Panc1 (cell line): ENCODE measurements at regions not wholly inside any gene's neighbourhood (a gene's known extent, or its start where the extent isn't known, plus 50 kb on each side); places are given as distances from the start of the nearest gene placed in this dataset.

Experiments
- ATAC-seq: fragments of 200-7000 bp; cut with Tn5 transposase; 2 replicates; pipeline ENCODE4 v1.9.1; 2020; ENCODE audit warnings: mild to moderate bottlenecking, moderate library complexity
- BruUV-seq: library from RNA; stranded (reverse); fragments of 400-500 nt; replicated peaks from 2 replicates; lab custom pipeline; 2021; lab: Mats Ljungman, UMichigan
- CTCF ChIA-PET: fragments of 300-600 bp; sonication (Branson Sonifier 250); formaldehyde crosslinking; loops from one replicate; lab custom pipeline; 2022; ENCODE audit warnings: antibody characterized with exemption; lab: Charles Lee
- POLR2A ChIA-PET: fragments of 300-600 bp; sonication (Branson Sonifier 250); formaldehyde crosslinking; loops from one replicate; lab custom pipeline; 2022; ENCODE audit warnings: antibody characterized with exemption; lab: Charles Lee
- DNase-seq: peaks from one replicate; pipeline ENCODE4 v3.0.0-alpha.2; 2010; ENCODE audit warnings: low read depth, low spot score
- H3K27ac ChIP-seq: 2 replicates; pipeline ENCODE4 v1.5.1; 2011; ENCODE audit warnings: mild to moderate bottlenecking, low read length, inconsistent platforms
- H3K27me3 ChIP-seq: fragments of 200-500 bp; sonication (Bioruptor generic); 2 replicates; pipeline ENCODE4 v1.6.0; 2014; ENCODE audit warnings: low read length, inconsistent platforms; ENCODE audit not compliant: control insufficient read depth, insufficient read depth
- H3K36me3 ChIP-seq: fragments of 200-500 bp; sonication (Bioruptor generic); 2 replicates; pipeline ENCODE4 v1.5.1; 2014; ENCODE audit warnings: inconsistent platforms, mild to moderate bottlenecking, low read length, moderate library complexity; ENCODE audit not compliant: control insufficient read depth, insufficient read depth
- H3K4me1 ChIP-seq: 2 replicates; pipeline ENCODE4 v1.5.1; 2011; ENCODE audit warnings: inconsistent platforms, mild to moderate bottlenecking, low read length, moderate library complexity; ENCODE audit not compliant: control insufficient read depth, insufficient read depth
- H3K4me3 ChIP-seq, 2 experiments: 2 replicates each; pipeline ENCODE4 v1.5.1; 2011 to 2012; ENCODE audit warnings: low read depth in 2 of 2, low read length in 2 of 2, mild to moderate bottlenecking in 2 of 2, inconsistent platforms in 1 of 2, moderate library complexity in 1 of 2
- H3K9me3 ChIP-seq: fragments of 200-500 bp; sonication (Bioruptor generic); 2 replicates; pipeline ENCODE4 v1.5.1; 2014; ENCODE audit warnings: low read depth, mild to moderate bottlenecking, inconsistent platforms, low read length, moderate library complexity; ENCODE audit not compliant: control insufficient read depth, insufficient read depth
- CTCF ChIP-seq: fragments of 450-650 bp; IDR thresholded peaks from 2 replicates; pipeline ENCODE4 v1.5.1; 2017; ENCODE audit warnings: mild to moderate bottlenecking
- POLR2AphosphoS5 ChIP-seq: IDR thresholded peaks from 2 replicates; pipeline ENCODE4 v1.6.1; 2012; ENCODE audit warnings: mild to moderate bottlenecking, low read depth, low read length, moderate library complexity
- SIN3A ChIP-seq: IDR thresholded peaks from 2 replicates; pipeline ENCODE4 v1.6.1; 2012; ENCODE audit warnings: low read depth, mild to moderate bottlenecking, low read length, moderate library complexity, borderline replicate concordance; ENCODE audit not compliant: insufficient read depth
- TCF7L2 ChIP-seq: IDR thresholded peaks from 2 replicates; pipeline ENCODE4 v1.6.1; 2011; ENCODE audit warnings: mild to moderate bottlenecking, low read depth, low read length, inconsistent platforms
- in situ Hi-C: cut with HindIII; loops from 2 replicates; pipeline ENCODE4 v1.10.0; 2016; ENCODE audit warnings: low sequenced_read_pairs, low pct_unique_long_range_greater_than_20kb
- intact Hi-C: fragments of 100-400 bp; cut with micrococcal nuclease; formaldehyde crosslinking; loops from one replicate; pipeline ENCODE4 v1.10.0; 2022; ENCODE audit not compliant: unreplicated experiment
- TF ChIP-seq, protein P1 (sequence below), 2 experiments: IDR thresholded peaks; 2 replicates each; pipeline ENCODE4 v1.6.1; 2011 to 2012; ENCODE audit warnings: low read depth in 2 of 2, control low read depth in 1 of 2, low read length in 1 of 2, mild to moderate bottlenecking in 1 of 2, moderate library complexity in 1 of 2; ENCODE audit not compliant: insufficient read depth in 1 of 2

DNA sequence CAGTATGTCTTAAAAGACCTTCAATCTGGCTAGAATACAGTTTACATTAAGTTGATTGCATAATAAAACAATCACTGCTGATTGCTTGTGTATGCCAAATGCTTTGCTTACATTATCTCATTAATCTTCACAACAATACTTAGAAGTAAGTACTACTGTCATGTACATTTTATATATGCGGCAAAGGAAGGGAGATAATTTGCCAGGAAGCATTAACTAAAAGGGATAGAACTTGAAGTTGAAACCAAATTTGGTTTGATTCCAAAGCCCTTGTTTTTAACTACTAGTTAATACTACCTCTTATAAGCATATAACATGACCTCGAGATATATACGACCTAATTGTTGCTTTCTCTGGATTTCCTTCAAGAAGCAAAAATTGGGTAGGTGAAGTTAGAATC, 155.8 kb downstream of the NTMT2 start:
- intact Hi-C loops (no loop called here), in situ Hi-C loops (no loop called here)
- Histone ChIP-seq H3K36me3 (no peaks in the 10 kb centered on the region), H3K27me3 (no peaks in the 10 kb centered on the region), H3K9me3 (no peaks in the 10 kb centered on the region), H3K4me3 (no peak overlapping the region), H3K27ac (no peak overlapping the region), H3K4me1 (no peaks in the 10 kb centered on the region)
- ChIA-PET CTCF (no interaction called here), POLR2A (no interaction called here)
- ATAC-seq (no peak), DNase-seq (no peak)
- BruUV-seq: no TSS peak
- TF ChIP-seq CTCF: no peak
- TF ChIP-seq SIN3A: no peak
- no peak for TF ChIP-seq TCF7L2
- TF ChIP-seq POLR2AphosphoS5: no peak
- TF ChIP-seq, protein P1, sequence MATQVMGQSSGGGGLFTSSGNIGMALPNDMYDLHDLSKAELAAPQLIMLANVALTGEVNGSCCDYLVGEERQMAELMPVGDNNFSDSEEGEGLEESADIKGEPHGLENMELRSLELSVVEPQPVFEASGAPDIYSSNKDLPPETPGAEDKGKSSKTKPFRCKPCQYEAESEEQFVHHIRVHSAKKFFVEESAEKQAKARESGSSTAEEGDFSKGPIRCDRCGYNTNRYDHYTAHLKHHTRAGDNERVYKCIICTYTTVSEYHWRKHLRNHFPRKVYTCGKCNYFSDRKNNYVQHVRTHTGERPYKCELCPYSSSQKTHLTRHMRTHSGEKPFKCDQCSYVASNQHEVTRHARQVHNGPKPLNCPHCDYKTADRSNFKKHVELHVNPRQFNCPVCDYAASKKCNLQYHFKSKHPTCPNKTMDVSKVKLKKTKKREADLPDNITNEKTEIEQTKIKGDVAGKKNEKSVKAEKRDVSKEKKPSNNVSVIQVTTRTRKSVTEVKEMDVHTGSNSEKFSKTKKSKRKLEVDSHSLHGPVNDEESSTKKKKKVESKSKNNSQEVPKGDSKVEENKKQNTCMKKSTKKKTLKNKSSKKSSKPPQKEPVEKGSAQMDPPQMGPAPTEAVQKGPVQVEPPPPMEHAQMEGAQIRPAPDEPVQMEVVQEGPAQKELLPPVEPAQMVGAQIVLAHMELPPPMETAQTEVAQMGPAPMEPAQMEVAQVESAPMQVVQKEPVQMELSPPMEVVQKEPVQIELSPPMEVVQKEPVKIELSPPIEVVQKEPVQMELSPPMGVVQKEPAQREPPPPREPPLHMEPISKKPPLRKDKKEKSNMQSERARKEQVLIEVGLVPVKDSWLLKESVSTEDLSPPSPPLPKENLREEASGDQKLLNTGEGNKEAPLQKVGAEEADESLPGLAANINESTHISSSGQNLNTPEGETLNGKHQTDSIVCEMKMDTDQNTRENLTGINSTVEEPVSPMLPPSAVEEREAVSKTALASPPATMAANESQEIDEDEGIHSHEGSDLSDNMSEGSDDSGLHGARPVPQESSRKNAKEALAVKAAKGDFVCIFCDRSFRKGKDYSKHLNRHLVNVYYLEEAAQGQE (IDR thresholded peaks at IDR 0.05; ENCODE audit: insufficient read depth in 1 of 2, low read depth in 2 of 2, low read length in 1 of 2): no peak

GRCh38 chr1:170303034-170303433, 157.3 kb downstream of the NTMT2 start:
- CTCF ChIA-PET: no interaction called here
- Histone ChIP-seq H3K4me1 (no peaks in the 10 kb centered on the region), H3K4me3 (no peak overlapping the region), H3K9me3 (no peaks in the 10 kb centered on the region), H3K27ac (no peak overlapping the region), H3K36me3 (no peaks in the 10 kb centered on the region), H3K27me3 (no peaks in the 10 kb centered on the region)
- DNase-seq: no peak
- no TSS peak for BruUV-seq
- POLR2A ChIA-PET: interaction anchor here (0.6 kb wide), 1 partner anchor 33 kb away, joined by 7 read pairs; no protein-coding TSS in a partner anchor
- ATAC-seq: no peak
- TF ChIP-seq POLR2AphosphoS5 (no peak), TCF7L2 (no peak), CTCF (no peak), SIN3A (no peak)
- TF ChIP-seq, protein P1 (IDR thresholded peaks at IDR 0.05; ENCODE audit: insufficient read depth in 1 of 2, low read depth in 2 of 2, low read length in 1 of 2): no peak
- intact Hi-C loops (no loop called here), in situ Hi-C loops (no loop called here)
